ENCODE measurements at regions not wholly inside any gene's neighbourhood (a gene's known extent, or its start where the extent isn't known, plus 50 kb on each side); places are given as distances from the start of the nearest gene placed in this dataset.

DNA sequence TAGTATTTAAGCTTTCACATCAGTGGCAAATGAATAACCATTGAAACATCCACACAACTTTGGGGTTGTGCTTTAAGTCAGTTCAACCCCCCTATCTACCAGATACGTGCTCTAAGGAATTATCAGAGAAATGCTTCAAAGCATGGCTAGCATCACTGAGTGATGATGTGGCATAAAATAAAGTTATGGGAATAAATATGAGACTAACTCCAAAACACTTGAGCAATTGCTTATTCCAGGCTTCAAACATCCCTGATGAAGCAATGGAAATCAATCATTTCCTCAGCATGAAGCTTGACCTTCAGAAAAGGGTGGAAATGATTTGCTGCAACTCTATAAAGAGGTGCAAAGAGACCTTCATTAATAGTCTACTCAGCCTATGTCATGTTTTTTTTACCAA, 292.0 kb upstream of the SMC2 start:
- Histone ChIP-seq H4K8ac (ENCODE audit: extremely low read depth, insufficient read depth, low read length) (no peak overlapping the region), H3K14ac (ENCODE audit: insufficient read length) (no peak overlapping the region), H2BK20ac (ENCODE audit: low read length) (no peak overlapping the region), H3K23me2 (ENCODE audit: low read depth, low read length) (no peaks in the 10 kb centered on the region), H3K27me3 (replicated peaks in 1 of 4; ENCODE audit: control insufficient read depth in 3 of 4, extremely low read depth in 1 of 4, insufficient read depth in 3 of 4, low read length in 3 of 4) (no peaks in the 10 kb centered on the region), H2AK5ac (ENCODE audit: low read depth, low read length) (no peak overlapping the region), H4K5ac (ENCODE audit: insufficient read length, low read depth, low read length) (no peak overlapping the region), H4K20me1 (replicated peaks in 1 of 2; ENCODE audit: control insufficient read depth in 1 of 2, insufficient read depth in 2 of 2, low read length in 2 of 2) (no peaks in the 10 kb centered on the region), H3K36me3 (ENCODE audit: control insufficient read depth in 2 of 4, insufficient read depth in 4 of 4, low read length in 3 of 4) (no peaks in the 10 kb centered on the region), H3K18ac (ENCODE audit: extremely low read depth, low read length) (no peak overlapping the region), H3K4ac (replicated peaks; ENCODE audit: insufficient read length, low read depth, low read length) (no peak overlapping the region), H3K23ac (ENCODE audit: insufficient read length) (no peak overlapping the region), H2BK5ac (ENCODE audit: low read depth, low read length) (no peak overlapping the region), H2BK12ac (ENCODE audit: low read depth, low read length) (no peak overlapping the region), H2AFZ (ENCODE audit: low read length) (no peak overlapping the region; the same call in 1 of the 2 replicates), H2BK120ac (replicated peaks; ENCODE audit: low read depth, low read length) (no peak overlapping the region), H3K79me2 (ENCODE audit: control insufficient read depth in 1 of 2, insufficient read depth in 2 of 2, low read length in 2 of 2) (no peaks in the 10 kb centered on the region), H3K27ac (ENCODE audit: low read depth, low read length) (no peak overlapping the region), H3K4me2 (ENCODE audit: insufficient read depth in 1 of 2, low read depth in 2 of 2, low read length in 2 of 2) (no peak overlapping the region), H3K4me1 (replicated peaks in 1 of 4; ENCODE audit: control insufficient read depth in 3 of 4, insufficient read depth in 4 of 4, low read length in 3 of 4) (no peaks in the 10 kb centered on the region), H3K9ac (replicated peaks in 1 of 4; ENCODE audit: extremely low read depth in 1 of 4, low read depth in 3 of 4, low read length in 3 of 4) (no peak overlapping the region), H3K79me1 (ENCODE audit: low read depth, low read length) (no peaks in the 10 kb centered on the region), H4K91ac (replicated peaks; ENCODE audit: insufficient read length, low read length) (no peak overlapping the region), H3K56ac (replicated peaks; ENCODE audit: insufficient read length, low read depth, low read length) (no peak overlapping the region), H3K9me3 (ENCODE audit: insufficient read depth in 2 of 2, low read depth in 1 of 2, low read length in 1 of 2) (no peaks in the 10 kb centered on the region), H3K4me3 (ENCODE audit: extremely low read depth in 1 of 4, insufficient read depth in 2 of 4, low read depth in 3 of 4, low read length in 4 of 4) (no peak overlapping the region), H2BK15ac (ENCODE audit: low read length) (no peak overlapping the region)
- FAIRE-seq (no peak), DNase-seq (ENCODE audit: low read depth in 1 of 2, low spot score in 2 of 2) (no peak)
- TF ChIP-seq SP2 (IDR thresholded peaks at IDR 0.05; ENCODE audit: low read length) (no peak), SIN3A (conservative IDR thresholded peaks at IDR 0.05 in 1 of 2, IDR thresholded peaks at IDR 0.05 in 1 of 2; ENCODE audit: low read depth in 1 of 2, low read length in 2 of 2) (no peak), CTBP2 (IDR thresholded peaks at IDR 0.05; ENCODE audit: borderline replicate concordance, insufficient read depth, insufficient read length, low read length) (no peak), JUN (IDR thresholded peaks at IDR 0.05; ENCODE audit: low read depth, low read length) (no peak), FOSL1 (IDR thresholded peaks at IDR 0.05; ENCODE audit: insufficient read depth, low read depth, low read length) (no peak), NRF1 (IDR thresholded peaks at IDR 0.05; ENCODE audit: low read depth, low read length) (no peak), GABPA (IDR thresholded peaks at IDR 0.05; ENCODE audit: borderline replicate concordance, insufficient read depth, low read length) (no peak)
- TF ChIP-seq, protein P1, sequence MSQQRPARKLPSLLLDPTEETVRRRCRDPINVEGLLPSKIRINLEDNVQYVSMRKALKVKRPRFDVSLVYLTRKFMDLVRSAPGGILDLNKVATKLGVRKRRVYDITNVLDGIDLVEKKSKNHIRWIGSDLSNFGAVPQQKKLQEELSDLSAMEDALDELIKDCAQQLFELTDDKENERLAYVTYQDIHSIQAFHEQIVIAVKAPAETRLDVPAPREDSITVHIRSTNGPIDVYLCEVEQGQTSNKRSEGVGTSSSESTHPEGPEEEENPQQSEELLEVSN (IDR thresholded peaks at IDR 0.05): no peak
- POLR2A ChIA-PET (ENCODE audit: partially characterized antibody): no interaction called here
- CTCF ChIA-PET (ENCODE audit: partially characterized antibody): no interaction called here
- WGBS, 2 experiments (ENCODE audit: extremely low coverage in 1 of 2, insufficient coverage in 1 of 2, insufficient read length in 1 of 2, insufficient replicate concordance in 2 of 2, low coverage in 1 of 2, low lambda C conversion rate in 2 of 2, missing lambda C conversion rate in 1 of 2): 100% methylated on average over 1 of the region's 1 CpG; no CpG with 5 or more reads in 1 of the 2 experiments
